ENCODE measurements at regions not wholly inside any gene's neighbourhood (a gene's known extent, or its start where the extent isn't known, plus 50 kb on each side); places are given as distances from the start of the nearest gene placed in this dataset.
"Not testable (repeated sequence)": the region's sequence is repeated elsewhere in the genome, so short reads cannot be mapped to it uniquely, and the experiment has no call there.

DNA sequence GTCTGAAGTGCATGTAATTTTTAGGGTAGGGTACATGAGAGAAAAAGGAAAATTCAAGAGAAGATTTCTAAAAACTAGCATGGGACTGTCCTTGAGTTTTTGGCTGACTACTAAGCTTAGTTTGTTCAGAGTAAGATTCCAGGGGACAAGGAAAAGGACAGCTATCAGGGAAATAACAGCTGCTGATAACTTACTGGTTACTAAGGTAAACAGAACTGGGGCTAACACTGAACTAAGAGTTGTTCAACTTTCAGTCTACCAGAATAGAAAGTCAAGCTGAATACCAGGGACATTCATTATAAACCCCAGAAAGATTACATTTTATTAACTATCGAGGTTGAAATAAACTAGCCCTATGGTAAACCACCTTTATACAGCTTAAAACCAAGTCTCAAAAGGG, 261.8 kb upstream of the CYRIA start:
- Mint-ChIP-seq H3K27ac (no peak overlapping the region), H3K4me1 (no peaks in the 10 kb centered on the region), H3K9me3 (peaks cover 0 to 27% (median 7%) of the 10 kb centered on the region in 11 donors), H3K36me3 (no peaks in the 10 kb centered on the region), H3K27me3 (no peaks in the 10 kb centered on the region), H3K4me3 (no peak overlapping the region)
- Histone ChIP-seq H3K4me1 (ENCODE audit: control insufficient read depth in 2 of 2, insufficient read depth in 2 of 2, low read length in 2 of 2) (no peaks in the 10 kb centered on the region), H3K27ac (ENCODE audit: low read depth, low read length) (no peak overlapping the region), H3K4me3 (ENCODE audit: low read length) (no peak overlapping the region), H3K9me3 (ENCODE audit: control insufficient read depth in 2 of 3, low read length in 3 of 3) (no peaks in the 10 kb centered on the region), H3K36me3 (ENCODE audit: control insufficient read depth in 2 of 3, insufficient read depth in 3 of 3, low read length in 3 of 3) (no peaks in the 10 kb centered on the region), H3K27me3 (ENCODE audit: control insufficient read depth in 2 of 2, insufficient read depth in 2 of 2, low read length in 2 of 2) (no peaks in the 10 kb centered on the region)
- no peak for ATAC-seq
- POLR2A ChIA-PET: no interaction called here
- CTCF ChIA-PET: no interaction called here
- intact Hi-C loops (cut with micrococcal nuclease): no loop called here
- DNase-seq: no peak

GRCh38 chr2:16925145-16925544, 259.5 kb upstream of the CYRIA start:
- Mint-ChIP-seq H3K27me3 (no peaks in the 10 kb centered on the region), H3K4me1 (no peaks in the 10 kb centered on the region), H3K36me3 (no peaks in the 10 kb centered on the region), H3K4me3 (no peak overlapping the region), H3K27ac (no peak overlapping the region), H3K9me3 (peaks cover 0 to 29% (median 8%) of the 10 kb centered on the region in 11 donors)
- H3K4me1 ChIP-seq (ENCODE audit: control insufficient read depth in 2 of 2, insufficient read depth in 2 of 2, low read length in 2 of 2): no peaks in the 10 kb centered on the region
- no peaks in the 10 kb centered on the region for H3K27me3 ChIP-seq (ENCODE audit: control insufficient read depth in 2 of 2, insufficient read depth in 2 of 2, low read length in 2 of 2)
- intact Hi-C loops (cut with micrococcal nuclease): no loop called here
- no peak overlapping the region for H3K27ac ChIP-seq (ENCODE audit: low read depth, low read length)
- no peaks in the 10 kb centered on the region for H3K36me3 ChIP-seq (ENCODE audit: control insufficient read depth in 2 of 3, insufficient read depth in 3 of 3, low read length in 3 of 3)
- ChIA-PET CTCF (no interaction called here), POLR2A (no interaction called here)
- no peak overlapping the region for H3K4me3 ChIP-seq (ENCODE audit: low read length)
- ATAC-seq (no peak), DNase-seq (no peak)
- H3K9me3 ChIP-seq (ENCODE audit: control insufficient read depth in 2 of 3, low read length in 3 of 3): no peaks in the 10 kb centered on the region

DNA sequence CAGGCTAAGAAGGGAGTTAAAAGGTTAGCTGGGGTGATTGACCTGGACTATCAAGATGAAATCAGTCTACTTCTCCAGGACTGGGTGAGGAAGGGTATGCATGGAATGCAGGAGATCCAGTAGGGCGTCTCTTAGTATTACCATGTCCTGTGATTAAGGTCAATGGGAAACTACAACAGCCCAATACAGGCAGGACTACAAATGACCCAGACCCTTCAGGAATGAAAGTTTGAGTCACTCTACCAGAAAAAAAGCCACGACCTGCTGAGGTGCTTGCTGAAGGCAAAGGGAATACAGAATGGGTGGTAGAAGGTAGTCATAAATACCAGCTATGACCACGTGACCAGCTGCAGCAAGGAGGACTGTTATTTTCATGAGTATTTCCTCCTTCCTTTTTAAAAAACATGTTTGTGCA, 249.7 kb upstream of the CYRIA start:
- H3K4me3 ChIP-seq (ENCODE audit: low read length); H3K4me1 ChIP-seq (ENCODE audit: control insufficient read depth in 2 of 2, insufficient read depth in 2 of 2, low read length in 2 of 2); ATAC-seq; CTCF ChIA-PET; H3K27me3 ChIP-seq (ENCODE audit: control insufficient read depth in 2 of 2, insufficient read depth in 2 of 2, low read length in 2 of 2); H3K4me1 Mint-ChIP-seq; H3K27me3 Mint-ChIP-seq; POLR2A ChIA-PET; intact Hi-C loops (cut with micrococcal nuclease); H3K9me3 ChIP-seq (ENCODE audit: control insufficient read depth in 2 of 3, low read length in 3 of 3); H3K36me3 Mint-ChIP-seq; H3K27ac Mint-ChIP-seq; DNase-seq; H3K27ac ChIP-seq (ENCODE audit: low read depth, low read length); H3K4me3 Mint-ChIP-seq; H3K36me3 ChIP-seq (ENCODE audit: control insufficient read depth in 2 of 3, insufficient read depth in 3 of 3, low read length in 3 of 3); H3K9me3 Mint-ChIP-seq: not testable (repeated sequence)

DNA sequence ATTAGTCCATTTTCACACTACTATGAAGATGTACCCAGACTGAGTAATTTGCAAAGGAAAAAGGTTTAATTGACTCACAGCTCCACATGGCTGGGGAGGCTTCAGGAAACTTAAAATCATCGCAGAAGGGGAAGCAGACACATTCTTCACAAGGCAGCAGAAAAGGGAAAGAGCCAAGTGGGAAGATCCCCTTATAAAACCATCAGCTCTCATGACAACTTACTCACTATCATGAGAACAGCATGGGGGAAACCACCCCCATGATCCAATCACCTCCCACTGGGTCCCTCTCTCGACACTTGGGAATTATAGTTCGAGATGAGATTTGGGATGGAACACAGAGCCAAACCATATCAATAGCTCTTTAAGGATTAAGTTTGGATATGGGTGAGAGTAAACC, 246.1 kb upstream of the CYRIA start:
- H3K4me3 ChIP-seq (ENCODE audit: low read length): no peak overlapping the region
- no peaks in the 10 kb centered on the region for H3K27me3 ChIP-seq (ENCODE audit: control insufficient read depth in 2 of 2, insufficient read depth in 2 of 2, low read length in 2 of 2)
- Mint-ChIP-seq H3K27ac (no peak overlapping the region), H3K36me3 (no peaks in the 10 kb centered on the region), H3K4me1 (no peaks in the 10 kb centered on the region), H3K4me3 (no peak overlapping the region), H3K9me3 (peaks cover 0 to 11% (median 0%) of the 10 kb centered on the region in 11 donors), H3K27me3 (peaks cover 0 to 3% (median 0%) of the 10 kb centered on the region in 5 donors)
- ChIA-PET CTCF (no interaction called here), POLR2A (no interaction called here)
- H3K27ac ChIP-seq (ENCODE audit: low read depth, low read length): no peak overlapping the region
- DNase-seq (no peak), ATAC-seq (no peak)
- H3K4me1 ChIP-seq (ENCODE audit: control insufficient read depth in 2 of 2, insufficient read depth in 2 of 2, low read length in 2 of 2): no peaks in the 10 kb centered on the region
- H3K9me3 ChIP-seq (ENCODE audit: control insufficient read depth in 2 of 3, low read length in 3 of 3): no peaks in the 10 kb centered on the region
- no peaks in the 10 kb centered on the region for H3K36me3 ChIP-seq (ENCODE audit: control insufficient read depth in 2 of 3, insufficient read depth in 3 of 3, low read length in 3 of 3)
- intact Hi-C loops (cut with micrococcal nuclease): no loop called here

- Mint-ChIP-seq H3K36me3 (no peaks in the 10 kb centered on the region), H3K9me3 (peaks cover 0 to 8% (median 2%) of the 10 kb centered on the region in 11 donors), H3K4me3 (no peak overlapping the region), H3K27ac (no peak overlapping the region), H3K4me1 (no peaks in the 10 kb centered on the region), H3K27me3 (peaks cover 0 to 3% (median 0%) of the 10 kb centered on the region in 5 donors)
- H3K9me3 ChIP-seq (ENCODE audit: control insufficient read depth in 2 of 3, low read length in 3 of 3): no peaks in the 10 kb centered on the region
- intact Hi-C loops (cut with micrococcal nuclease): no loop called here
- ATAC-seq (no peak), DNase-seq (no peak)
- H3K4me1 ChIP-seq (ENCODE audit: control insufficient read depth in 2 of 2, insufficient read depth in 2 of 2, low read length in 2 of 2): no peaks in the 10 kb centered on the region
- CTCF ChIA-PET: no interaction called here
- no peaks in the 10 kb centered on the region for H3K27me3 ChIP-seq (ENCODE audit: control insufficient read depth in 2 of 2, insufficient read depth in 2 of 2, low read length in 2 of 2)
- H3K4me3 ChIP-seq (ENCODE audit: low read length): no peak overlapping the region
- no peak overlapping the region for H3K27ac ChIP-seq (ENCODE audit: low read depth, low read length)
- POLR2A ChIA-PET: no interaction called here
- no peaks in the 10 kb centered on the region for H3K36me3 ChIP-seq (ENCODE audit: control insufficient read depth in 2 of 3, insufficient read depth in 3 of 3, low read length in 3 of 3)
Observed at GRCh38 chr2:16908656-16909055, 243.0 kb upstream of the CYRIA start.

DNA sequence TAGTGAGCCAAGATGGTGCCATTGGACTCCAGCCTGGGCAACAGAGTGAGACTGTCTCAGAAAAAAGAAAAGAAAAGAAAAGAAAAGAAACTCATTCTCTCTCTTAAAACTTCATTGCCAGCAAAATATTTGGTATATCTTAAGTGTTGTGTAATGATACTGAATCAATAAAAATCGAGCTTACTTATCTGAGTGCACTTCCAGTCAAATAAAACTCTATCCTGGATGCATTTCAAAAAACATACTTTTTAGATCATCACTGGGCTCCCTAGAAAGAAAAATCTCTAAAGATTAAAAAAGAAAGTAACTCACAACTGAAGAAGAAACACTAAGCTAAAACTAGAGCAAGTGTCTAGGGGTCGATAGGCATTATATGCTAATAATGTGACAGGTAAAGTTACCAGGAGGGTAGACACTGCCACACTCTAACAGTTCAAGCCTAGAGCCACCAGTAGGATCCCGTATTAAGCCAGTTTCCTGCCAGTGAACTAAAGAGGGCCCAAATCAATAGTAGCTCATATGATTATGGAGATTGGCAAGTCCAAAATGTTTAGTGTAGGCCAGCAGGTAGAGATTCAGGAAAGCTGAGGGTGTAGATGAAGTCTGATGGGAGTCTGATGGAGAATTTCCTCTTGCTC, 242.1 kb upstream of the CYRIA start:
- no peaks in the 10 kb centered on the region for H3K36me3 Mint-ChIP-seq
- ATAC-seq: no peak
- ChIA-PET POLR2A (no interaction called here), CTCF (no interaction called here)
- no peaks in the 10 kb centered on the region for H3K4me1 ChIP-seq (ENCODE audit: control insufficient read depth in 2 of 2, insufficient read depth in 2 of 2, low read length in 2 of 2)
- H3K9me3 Mint-ChIP-seq: peaks cover 0 to 8% (median 2%) of the 10 kb centered on the region in 11 donors
- H3K27me3 Mint-ChIP-seq: peaks cover 0 to 3% (median 0%) of the 10 kb centered on the region in 5 donors
- no peak overlapping the region for H3K4me3 ChIP-seq (ENCODE audit: low read length)
- H3K4me1 Mint-ChIP-seq: no peaks in the 10 kb centered on the region
- no peak overlapping the region for H3K27ac Mint-ChIP-seq
- no peak overlapping the region for H3K27ac ChIP-seq (ENCODE audit: low read depth, low read length)
- H3K27me3 ChIP-seq (ENCODE audit: control insufficient read depth in 2 of 2, insufficient read depth in 2 of 2, low read length in 2 of 2): no peaks in the 10 kb centered on the region
- intact Hi-C loops (cut with micrococcal nuclease): no loop called here
- no peaks in the 10 kb centered on the region for H3K9me3 ChIP-seq (ENCODE audit: control insufficient read depth in 2 of 3, low read length in 3 of 3)
- no peak overlapping the region for H3K4me3 Mint-ChIP-seq
- DNase-seq: no peak
- H3K36me3 ChIP-seq (ENCODE audit: control insufficient read depth in 2 of 3, insufficient read depth in 3 of 3, low read length in 3 of 3): no peaks in the 10 kb centered on the region

DNA sequence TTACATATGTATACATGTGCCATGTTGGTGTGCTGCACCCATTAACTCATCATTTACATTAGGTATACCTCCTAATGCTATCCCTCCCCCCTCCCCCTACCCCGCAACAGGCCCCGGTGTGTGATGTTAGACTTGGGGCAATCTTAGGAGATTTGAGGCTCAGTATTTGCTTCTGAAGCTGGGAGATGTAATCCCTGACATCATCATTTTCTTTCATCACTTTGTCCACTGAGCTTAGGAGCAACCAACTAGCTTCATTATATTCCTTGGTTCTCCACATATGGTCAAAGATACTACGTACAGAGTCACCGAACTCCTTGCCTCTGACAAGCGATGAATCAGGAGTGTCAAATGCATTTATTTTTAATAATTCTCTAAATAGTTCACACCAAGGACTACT, 239.7 kb upstream of the CYRIA start:
- POLR2A ChIA-PET, CTCF ChIA-PET, H3K27me3 Mint-ChIP-seq: not testable (repeated sequence)

More for the DNA sequence above, 239.7 kb upstream of the CYRIA start:
- H3K36me3 ChIP-seq (ENCODE audit: control insufficient read depth in 2 of 3, insufficient read depth in 3 of 3, low read length in 3 of 3); intact Hi-C loops (cut with micrococcal nuclease); H3K4me3 Mint-ChIP-seq; H3K4me1 Mint-ChIP-seq; H3K27me3 ChIP-seq (ENCODE audit: control insufficient read depth in 2 of 2, insufficient read depth in 2 of 2, low read length in 2 of 2); H3K36me3 Mint-ChIP-seq; ATAC-seq; H3K27ac Mint-ChIP-seq; H3K4me1 ChIP-seq (ENCODE audit: control insufficient read depth in 2 of 2, insufficient read depth in 2 of 2, low read length in 2 of 2); DNase-seq; H3K9me3 Mint-ChIP-seq; H3K9me3 ChIP-seq (ENCODE audit: control insufficient read depth in 2 of 3, low read length in 3 of 3); H3K4me3 ChIP-seq (ENCODE audit: low read length); H3K27ac ChIP-seq (ENCODE audit: low read depth, low read length): not testable (repeated sequence)

Measured in naive thymus-derived CD4-positive, alpha-beta T cell (primary cell).